ENCODE measurements at regions not wholly inside any gene's neighbourhood (a gene's known extent, or its start where the extent isn't known, plus 50 kb on each side); places are given as distances from the start of the nearest gene placed in this dataset.

- TF ChIP-seq EZH2 (IDR thresholded peaks at IDR 0.05; ENCODE audit: low read depth, low read length, severe bottlenecking) (no peak), CTCF (IDR thresholded peaks at IDR 0.05; ENCODE audit: control extremely low read depth in 1 of 3, insufficient read depth in 1 of 3, low read depth in 1 of 3, low read length in 3 of 3) (no peak), POLR2A (IDR thresholded peaks at IDR 0.05; ENCODE audit: control extremely low read depth in 1 of 2, low read depth in 2 of 2, low read length in 2 of 2) (no peak), POLR2AphosphoS5 (IDR thresholded peaks at IDR 0.05; ENCODE audit: low read depth, low read length) (no peak), ATF2 (IDR thresholded peaks at IDR 0.05; ENCODE audit: low read length) (no peak), CEBPB (IDR thresholded peaks at IDR 0.05; ENCODE audit: low read depth, low read length) (no peak), FOSL1 (IDR thresholded peaks at IDR 0.05; ENCODE audit: insufficient read depth, low read depth, low read length) (no peak), PHF8 (conservative IDR thresholded peaks at IDR 0.05; ENCODE audit: low read depth, low read length) (no peak), GABPA (IDR thresholded peaks at IDR 0.05; ENCODE audit: borderline replicate concordance, insufficient read depth, low read length) (no peak)
Measured at GRCh38 chr6:144417681-144418080, 132.5 kb downstream of the UTRN start.

Data from H1 (cell line).